SH-SY5Y (cell line): ENCODE measurements at regions not wholly inside any gene's neighbourhood (a gene's known extent, or its start where the extent isn't known, plus 50 kb on each side); places are given as distances from the start of the nearest gene placed in this dataset.

Experiments
- GATA2 ChIP-seq: IDR thresholded peaks from 2 replicates; pipeline ENCODE4 v1.6.1; 2011; ENCODE audit warnings: mild to moderate bottlenecking, low read depth, low read length
- GATA3 ChIP-seq: IDR thresholded peaks from 2 replicates; pipeline ENCODE4 v1.6.1; 2011; ENCODE audit warnings: low read depth, mild to moderate bottlenecking, low read length, moderate library complexity

GRCh38 chr1:176379626-176380339 is 83.2 kb upstream of the PAPPA2 start:
- no peak for TF ChIP-seq GATA2
- no peak for TF ChIP-seq GATA3
